Panc1 (cell line): ENCODE measurements at regions not wholly inside any gene's neighbourhood (a gene's known extent, or its start where the extent isn't known, plus 50 kb on each side); places are given as distances from the start of the nearest gene placed in this dataset.

Experiments used
- CTCF ChIP-seq: fragments of 450-650 bp; IDR thresholded peaks from 2 replicates; pipeline ENCODE4 v1.5.1; 2017; ENCODE audit warnings: mild to moderate bottlenecking
- POLR2AphosphoS5 ChIP-seq: IDR thresholded peaks from 2 replicates; pipeline ENCODE4 v1.6.1; 2012; ENCODE audit warnings: mild to moderate bottlenecking, low read depth, low read length, moderate library complexity
- SIN3A ChIP-seq: IDR thresholded peaks from 2 replicates; pipeline ENCODE4 v1.6.1; 2012; ENCODE audit warnings: low read depth, mild to moderate bottlenecking, low read length, moderate library complexity, borderline replicate concordance; ENCODE audit not compliant: insufficient read depth
- TF ChIP-seq, protein P1 (sequence below), 2 experiments: IDR thresholded peaks; 2 replicates each; pipeline ENCODE4 v1.6.1; 2011 to 2012; ENCODE audit warnings: low read depth in 2 of 2, control low read depth in 1 of 2, low read length in 1 of 2, mild to moderate bottlenecking in 1 of 2, moderate library complexity in 1 of 2; ENCODE audit not compliant: insufficient read depth in 1 of 2

DNA sequence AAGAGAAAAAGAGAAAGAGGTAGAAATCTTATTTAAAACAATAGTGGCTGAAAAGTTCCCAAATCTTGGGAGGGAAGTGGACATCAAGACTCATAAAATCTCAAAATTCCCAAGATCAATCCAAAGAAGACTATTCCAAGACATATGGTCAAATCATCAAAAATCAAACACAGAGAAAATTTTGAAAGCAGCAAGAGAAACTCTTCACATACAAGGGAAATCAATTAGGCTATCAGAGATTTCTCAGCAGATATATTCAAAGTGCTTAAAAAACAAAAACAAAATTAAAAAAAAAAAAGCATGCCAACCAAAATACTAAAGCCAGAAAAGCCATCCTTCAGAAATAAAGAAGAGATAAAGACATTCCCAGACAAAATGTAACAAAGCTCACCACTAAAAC, 52.6 kb upstream of the RALGPS2 start:
- no peak for TF ChIP-seq CTCF
- no peak for TF ChIP-seq POLR2AphosphoS5
- TF ChIP-seq, protein P1, sequence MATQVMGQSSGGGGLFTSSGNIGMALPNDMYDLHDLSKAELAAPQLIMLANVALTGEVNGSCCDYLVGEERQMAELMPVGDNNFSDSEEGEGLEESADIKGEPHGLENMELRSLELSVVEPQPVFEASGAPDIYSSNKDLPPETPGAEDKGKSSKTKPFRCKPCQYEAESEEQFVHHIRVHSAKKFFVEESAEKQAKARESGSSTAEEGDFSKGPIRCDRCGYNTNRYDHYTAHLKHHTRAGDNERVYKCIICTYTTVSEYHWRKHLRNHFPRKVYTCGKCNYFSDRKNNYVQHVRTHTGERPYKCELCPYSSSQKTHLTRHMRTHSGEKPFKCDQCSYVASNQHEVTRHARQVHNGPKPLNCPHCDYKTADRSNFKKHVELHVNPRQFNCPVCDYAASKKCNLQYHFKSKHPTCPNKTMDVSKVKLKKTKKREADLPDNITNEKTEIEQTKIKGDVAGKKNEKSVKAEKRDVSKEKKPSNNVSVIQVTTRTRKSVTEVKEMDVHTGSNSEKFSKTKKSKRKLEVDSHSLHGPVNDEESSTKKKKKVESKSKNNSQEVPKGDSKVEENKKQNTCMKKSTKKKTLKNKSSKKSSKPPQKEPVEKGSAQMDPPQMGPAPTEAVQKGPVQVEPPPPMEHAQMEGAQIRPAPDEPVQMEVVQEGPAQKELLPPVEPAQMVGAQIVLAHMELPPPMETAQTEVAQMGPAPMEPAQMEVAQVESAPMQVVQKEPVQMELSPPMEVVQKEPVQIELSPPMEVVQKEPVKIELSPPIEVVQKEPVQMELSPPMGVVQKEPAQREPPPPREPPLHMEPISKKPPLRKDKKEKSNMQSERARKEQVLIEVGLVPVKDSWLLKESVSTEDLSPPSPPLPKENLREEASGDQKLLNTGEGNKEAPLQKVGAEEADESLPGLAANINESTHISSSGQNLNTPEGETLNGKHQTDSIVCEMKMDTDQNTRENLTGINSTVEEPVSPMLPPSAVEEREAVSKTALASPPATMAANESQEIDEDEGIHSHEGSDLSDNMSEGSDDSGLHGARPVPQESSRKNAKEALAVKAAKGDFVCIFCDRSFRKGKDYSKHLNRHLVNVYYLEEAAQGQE (IDR thresholded peaks at IDR 0.05; ENCODE audit: insufficient read depth in 1 of 2, low read depth in 2 of 2, low read length in 1 of 2) = no peak
- TF ChIP-seq SIN3A = no peak
